IPS-15b (cell line): ENCODE measurements at regions not wholly inside any gene's neighbourhood (a gene's known extent, or its start where the extent isn't known, plus 50 kb on each side); places are given as distances from the start of the nearest gene placed in this dataset.

Experiments used
- H3K27me3 ChIP-seq: one replicate; pipeline ENCODE4 v1.6.1; 2013; ENCODE audit warnings: low read length; ENCODE audit not compliant: control insufficient read depth, insufficient read depth
- H3K36me3 ChIP-seq: one replicate; pipeline ENCODE4 v1.6.1; 2013; ENCODE audit warnings: low read length; ENCODE audit not compliant: control insufficient read depth, insufficient read depth
- H3K4me1 ChIP-seq: one replicate; pipeline ENCODE4 v1.6.1; 2013; ENCODE audit warnings: mild to moderate bottlenecking, low read length; ENCODE audit not compliant: control insufficient read depth, insufficient read depth
- H3K4me3 ChIP-seq: one replicate; pipeline ENCODE4 v1.5.1; 2013; ENCODE audit warnings: low read depth, low read length
- H3K9ac ChIP-seq: one replicate; pipeline ENCODE4 v1.6.1; 2013; ENCODE audit warnings: low read depth, mild to moderate bottlenecking, low read length
- H3K9me3 ChIP-seq: one replicate; pipeline ENCODE4 v1.6.1; 2013; ENCODE audit warnings: mild to moderate bottlenecking, low read length; ENCODE audit not compliant: control insufficient read depth, insufficient read depth

- Histone ChIP-seq H3K27me3 (peaks cover 5% of the 10 kb centered on the region), H3K36me3 (no peaks in the 10 kb centered on the region), H3K9me3 (no peaks in the 10 kb centered on the region), H3K4me3 (no peak overlapping the region), H3K4me1 (peaks cover 19% of the 10 kb centered on the region), H3K9ac (no peak overlapping the region)
Observed at GRCh38 chr16:73172973-73173709, 125.2 kb upstream of the ZFHX3 start.

- Histone ChIP-seq H3K4me1 (peaks cover 19% of the 10 kb centered on the region), H3K4me3 (no peak overlapping the region), H3K36me3 (no peaks in the 10 kb centered on the region), H3K9me3 (no peaks in the 10 kb centered on the region), H3K9ac (no peak overlapping the region), H3K27me3 (peaks cover 5% of the 10 kb centered on the region)
Observed at GRCh38 chr16:73172241-73172972, 124.5 kb upstream of the ZFHX3 start.

- H3K27me3 ChIP-seq, result peaks cover 5% of the 10 kb centered on the region
- H3K9ac ChIP-seq, result no peak overlapping the region
- no peaks in the 10 kb centered on the region for H3K9me3 ChIP-seq
- no peaks in the 10 kb centered on the region for H3K36me3 ChIP-seq
- H3K4me1 ChIP-seq, result peaks cover 19% of the 10 kb centered on the region
- H3K4me3 ChIP-seq, result no peak overlapping the region
Observed at GRCh38 chr16:73171901-73172240, 123.9 kb upstream of the ZFHX3 start.

- Histone ChIP-seq H3K4me1 (peaks cover 19% of the 10 kb centered on the region), H3K9me3 (no peaks in the 10 kb centered on the region), H3K27me3 (peaks cover 5% of the 10 kb centered on the region), H3K36me3 (no peaks in the 10 kb centered on the region), H3K4me3 (no peak overlapping the region), H3K9ac (no peak overlapping the region)
Observed at GRCh38 chr16:73171380-73171779, 123.5 kb upstream of the ZFHX3 start.

- peaks cover 5% of the 10 kb centered on the region for H3K27me3 ChIP-seq
- H3K9ac ChIP-seq, result no peak overlapping the region
- H3K4me3 ChIP-seq, result no peak overlapping the region
- no peaks in the 10 kb centered on the region for H3K9me3 ChIP-seq
- H3K36me3 ChIP-seq, result no peaks in the 10 kb centered on the region
- peaks cover 19% of the 10 kb centered on the region for H3K4me1 ChIP-seq
Observed at GRCh38 chr16:73170612-73171038, 122.7 kb upstream of the ZFHX3 start.

GRCh38 chr16:73166947-73167550 lies 119.1 kb upstream of the ZFHX3 start:
- no peaks in the 10 kb centered on the region for H3K36me3 ChIP-seq
- no peaks in the 10 kb centered on the region for H3K9me3 ChIP-seq
- H3K4me1 ChIP-seq, result peaks cover 13% of the 10 kb centered on the region
- no peaks in the 10 kb centered on the region for H3K27me3 ChIP-seq
- no peak overlapping the region for H3K4me3 ChIP-seq
- H3K9ac ChIP-seq, result no peak overlapping the region

GRCh38 chr16:73166441-73166851 lies 118.5 kb upstream of the ZFHX3 start:
- H3K36me3 ChIP-seq, result no peaks in the 10 kb centered on the region
- no peak overlapping the region for H3K4me3 ChIP-seq
- no peak overlapping the region for H3K9ac ChIP-seq
- H3K9me3 ChIP-seq, result no peaks in the 10 kb centered on the region
- no peaks in the 10 kb centered on the region for H3K27me3 ChIP-seq
- peaks cover 8% of the 10 kb centered on the region for H3K4me1 ChIP-seq

GRCh38 chr16:73163238-73163815 lies 115.4 kb upstream of the ZFHX3 start:
- no peaks in the 10 kb centered on the region for H3K9me3 ChIP-seq
- no peak overlapping the region for H3K9ac ChIP-seq
- no peaks in the 10 kb centered on the region for H3K36me3 ChIP-seq
- H3K27me3 ChIP-seq, result no peaks in the 10 kb centered on the region
- H3K4me3 ChIP-seq, result no peak overlapping the region
- H3K4me1 ChIP-seq, result no peaks in the 10 kb centered on the region

GRCh38 chr16:73161977-73162376 lies 114.0 kb upstream of the ZFHX3 start:
- Histone ChIP-seq H3K4me1 (no peaks in the 10 kb centered on the region), H3K27me3 (no peaks in the 10 kb centered on the region)

GRCh38 chr16:73159296-73159695 lies 111.4 kb upstream of the ZFHX3 start:
- Histone ChIP-seq H3K9ac (no peak overlapping the region), H3K9me3 (no peaks in the 10 kb centered on the region), H3K4me3 (no peak overlapping the region), H3K36me3 (no peaks in the 10 kb centered on the region), H3K27me3 (no peaks in the 10 kb centered on the region), H3K4me1 (no peaks in the 10 kb centered on the region)

More at GRCh38 chr16:73161977-73162376, 114.0 kb upstream of the ZFHX3 start:
- Histone ChIP-seq H3K9ac (no peak overlapping the region), H3K4me3 (no peak overlapping the region), H3K36me3 (no peaks in the 10 kb centered on the region), H3K9me3 (no peaks in the 10 kb centered on the region)

GRCh38 chr16:73157861-73158260 lies 109.9 kb upstream of the ZFHX3 start:
- H3K9ac ChIP-seq, result no peak overlapping the region
- H3K4me1 ChIP-seq, result no peaks in the 10 kb centered on the region
- no peak overlapping the region for H3K4me3 ChIP-seq
- no peaks in the 10 kb centered on the region for H3K27me3 ChIP-seq
- no peaks in the 10 kb centered on the region for H3K36me3 ChIP-seq
- no peaks in the 10 kb centered on the region for H3K9me3 ChIP-seq
